Activated CD4-positive, alpha-beta T cell treated with anti-CD3 and anti-CD28 coated beads for 24 hours (primary cell): ENCODE measurements at regions not wholly inside any gene's neighbourhood (a gene's known extent, or its start where the extent isn't known, plus 50 kb on each side); places are given as distances from the start of the nearest gene placed in this dataset.

Source experiments
- DNase-seq, 2 donors: peaks; one replicate each; pipeline ENCODE4 v3.0.0-alpha.2; 2020; ENCODE audit warnings: low read depth in 2 of 2

DNA sequence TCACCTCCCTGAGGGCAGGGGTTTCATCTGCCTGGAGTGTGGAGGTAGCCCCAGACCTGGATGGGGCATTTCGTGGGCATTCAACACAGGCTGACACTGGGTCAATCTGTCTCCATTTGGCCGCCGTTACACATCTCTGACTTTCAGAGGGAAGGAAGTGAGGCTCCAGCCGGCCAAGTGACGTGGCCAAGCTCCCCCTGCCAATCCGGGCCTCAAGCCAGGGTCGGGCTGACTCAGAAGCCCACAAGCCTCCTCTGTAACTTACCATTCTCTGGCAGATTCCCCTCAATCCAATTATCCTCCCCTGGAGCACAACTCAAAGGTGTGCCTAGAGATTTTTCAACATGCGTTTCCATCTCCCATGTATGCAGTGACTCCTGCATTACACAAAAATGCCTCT lies 227.6 kb downstream of the KLF13 start:
- DNase-seq: no peak

DNA sequence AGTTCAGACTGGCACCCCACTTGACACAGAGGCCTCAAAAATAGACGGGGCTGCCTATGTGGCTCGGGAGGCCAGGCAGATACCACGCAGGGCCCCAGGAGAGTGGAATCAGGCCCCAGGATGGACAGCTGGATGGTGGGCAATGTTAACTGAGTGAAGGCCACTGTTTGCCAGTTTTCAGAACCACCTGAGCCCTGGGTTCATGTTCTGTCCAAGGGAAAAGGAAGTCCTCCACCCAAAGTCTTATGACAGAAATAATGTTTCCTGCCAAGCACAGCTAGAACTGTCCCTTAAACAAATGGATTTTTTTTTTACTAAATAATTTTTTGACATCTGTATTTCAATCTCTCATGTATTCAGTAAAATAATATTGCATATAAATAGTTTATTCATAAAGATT lies 228.4 kb downstream of the KLF13 start:
- no peak for DNase-seq

DNA sequence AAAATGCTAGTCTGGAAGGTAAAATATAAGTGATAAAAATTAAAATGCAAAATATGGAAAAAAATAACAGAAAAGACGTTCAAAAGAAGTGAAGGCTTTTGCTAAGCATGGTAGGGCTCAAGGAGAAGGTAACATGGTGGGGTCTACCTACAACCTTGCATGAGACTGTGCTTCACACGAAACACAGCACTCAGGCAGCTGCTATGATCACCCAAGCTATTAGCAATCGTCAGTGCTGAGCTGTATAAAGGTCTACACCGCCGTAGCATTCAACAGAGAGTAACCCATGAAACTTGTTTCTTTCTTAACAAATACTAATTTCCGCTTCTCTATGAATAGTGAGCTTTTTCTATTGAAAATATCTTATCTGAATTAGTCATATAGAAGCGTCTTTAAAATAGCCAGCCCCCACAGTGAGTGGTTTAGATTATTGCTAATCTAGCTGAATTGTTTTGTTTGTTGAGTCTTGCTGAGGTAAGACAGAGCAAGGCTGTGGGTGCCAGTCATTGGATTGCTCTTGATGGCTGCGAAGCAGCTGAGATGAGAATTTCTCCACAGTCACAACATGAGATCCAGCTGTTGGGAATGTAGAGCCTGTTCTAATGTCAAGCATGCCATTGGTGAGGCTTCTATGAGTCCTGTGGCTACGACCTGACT lies 230.0 kb downstream of the KLF13 start:
- DNase-seq: no peak

DNA sequence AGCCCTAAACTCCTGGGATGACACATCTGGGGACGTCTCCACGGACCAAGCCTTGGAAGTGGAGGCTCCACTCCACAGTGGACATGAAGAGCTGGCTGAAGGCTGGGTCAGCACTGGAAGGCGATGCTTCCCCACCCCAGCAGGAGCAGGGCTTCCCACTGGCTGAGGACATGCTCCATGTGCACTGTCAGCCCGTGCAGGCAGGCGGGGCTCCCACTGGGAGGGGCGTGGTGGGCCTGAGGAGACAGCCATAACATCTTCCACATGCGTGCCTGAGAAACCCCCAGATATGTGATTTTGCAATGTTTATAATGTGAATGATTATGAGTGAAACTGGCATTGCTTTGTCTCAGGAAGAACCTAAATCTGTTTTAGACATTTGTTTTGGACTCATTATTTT lies 231.3 kb downstream of the KLF13 start:
- no peak for DNase-seq

DNA sequence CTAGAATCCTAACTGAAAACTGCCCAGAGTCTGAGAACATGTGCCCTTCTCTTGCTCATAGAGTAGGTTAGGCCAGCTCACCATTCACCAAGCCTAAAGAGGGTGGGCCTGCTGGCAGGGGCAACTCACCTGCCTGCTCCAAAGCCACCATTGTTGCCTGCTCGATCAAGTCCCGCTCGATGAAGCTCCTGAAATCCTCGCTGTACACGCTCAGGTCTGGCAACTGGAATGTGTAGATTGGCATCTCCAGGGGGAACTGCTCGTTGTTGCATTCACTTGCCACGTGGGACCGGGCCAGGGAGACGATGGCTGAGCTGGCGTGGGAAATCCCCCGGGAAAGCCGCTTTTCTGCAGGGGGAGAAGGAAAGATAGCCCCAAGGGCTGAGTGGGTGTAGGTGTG lies 232.2 kb downstream of the KLF13 start:
- no peak for DNase-seq

DNA sequence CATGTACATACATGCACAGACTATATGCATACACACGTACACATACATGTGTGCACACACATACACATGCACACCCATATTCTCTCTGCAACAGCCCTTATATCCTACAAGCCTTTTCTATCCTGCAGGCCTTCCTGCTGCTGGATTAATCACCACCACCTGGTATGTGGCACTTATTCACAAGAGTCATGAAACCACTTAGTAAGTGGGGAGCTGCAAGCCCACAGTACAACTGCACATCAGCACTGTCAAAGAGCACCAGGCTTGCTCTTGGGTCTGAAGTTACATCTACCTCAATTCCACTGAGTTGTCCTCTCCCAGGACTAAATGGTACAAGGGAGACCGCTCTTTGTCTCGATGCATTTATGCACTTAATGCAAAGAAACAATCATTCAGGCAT lies 233.2 kb downstream of the KLF13 start:
- DNase-seq: no peak

DNA sequence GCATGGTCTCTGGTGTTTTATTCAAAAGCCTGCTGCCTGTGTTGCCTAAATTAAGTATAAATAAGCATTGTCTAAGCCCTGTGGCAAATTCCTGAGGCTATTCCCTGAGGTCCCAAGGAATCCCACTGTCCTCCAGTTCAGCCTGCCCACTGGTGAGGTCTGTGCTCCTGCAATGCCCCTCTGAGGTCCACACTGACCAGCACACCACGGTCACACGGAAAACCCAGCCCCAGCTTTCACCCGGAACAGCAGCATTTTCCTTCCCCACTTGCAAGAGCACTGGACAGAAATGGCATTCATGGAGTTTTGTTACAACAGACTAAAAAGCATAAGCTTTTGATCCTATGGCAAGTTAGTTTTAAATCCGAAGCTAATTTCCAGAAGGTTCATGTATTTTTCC lies 234.0 kb downstream of the KLF13 start:
- no peak for DNase-seq

DNA sequence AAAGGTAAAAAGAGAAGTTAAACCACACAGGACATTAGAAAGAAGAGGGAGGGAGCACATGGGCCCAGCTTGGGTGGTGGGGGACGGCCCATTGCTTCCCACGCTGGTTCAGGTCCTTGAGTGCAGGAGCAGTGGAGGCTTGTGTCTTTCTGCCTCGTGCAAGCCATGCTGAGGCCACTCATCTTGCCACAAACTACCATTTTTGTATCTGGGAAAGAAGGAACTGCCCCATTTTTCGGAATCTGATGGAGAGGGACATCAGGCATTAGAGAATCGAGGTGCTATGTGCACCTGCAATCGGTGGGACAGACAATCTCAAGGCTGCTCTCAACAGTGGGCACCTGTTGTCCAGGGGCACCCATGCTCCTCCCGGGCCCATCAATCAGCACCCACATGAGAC lies 234.5 kb downstream of the KLF13 start:
- DNase-seq: no peak

DNA sequence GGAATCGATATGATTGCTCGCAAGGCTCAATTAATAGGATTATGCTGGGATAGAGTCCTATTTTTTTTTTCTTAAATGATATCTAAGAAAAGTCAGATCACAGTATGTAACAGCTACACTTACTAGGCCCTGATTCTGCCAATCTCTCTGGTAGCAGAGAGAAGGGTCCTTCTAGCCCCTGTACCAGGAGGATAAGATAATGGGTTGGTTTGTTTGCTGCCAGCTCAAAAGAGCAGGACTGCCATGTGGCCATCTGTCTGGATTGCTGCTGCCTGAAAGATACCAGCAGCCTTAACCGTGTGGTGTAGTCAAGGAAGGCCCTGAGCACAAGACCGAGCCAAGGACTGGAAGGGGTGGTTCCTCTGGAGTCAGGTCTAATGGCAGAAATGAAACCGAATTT lies 236.4 kb downstream of the KLF13 start:
- DNase-seq: no peak

DNA sequence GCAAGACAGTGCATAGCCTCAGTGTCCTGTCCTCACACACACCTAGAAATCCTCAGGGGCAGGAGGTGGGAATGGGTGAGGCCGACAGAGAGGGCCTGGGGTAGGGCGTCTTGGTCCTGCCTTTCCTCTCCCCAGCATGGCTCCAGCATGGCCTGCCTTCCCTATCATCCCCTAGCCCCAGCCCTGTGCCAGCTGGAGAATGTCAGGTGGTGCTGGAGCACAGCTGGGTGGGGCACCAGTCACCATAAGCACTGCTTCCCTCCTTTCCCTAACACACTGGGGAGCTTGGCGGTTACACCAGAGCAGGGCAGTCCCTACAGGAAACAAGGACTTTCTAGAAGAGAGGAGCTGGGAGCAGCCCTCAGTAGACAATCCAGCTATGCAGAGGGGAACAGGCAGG lies 236.8 kb downstream of the KLF13 start:
- no peak for DNase-seq

DNA sequence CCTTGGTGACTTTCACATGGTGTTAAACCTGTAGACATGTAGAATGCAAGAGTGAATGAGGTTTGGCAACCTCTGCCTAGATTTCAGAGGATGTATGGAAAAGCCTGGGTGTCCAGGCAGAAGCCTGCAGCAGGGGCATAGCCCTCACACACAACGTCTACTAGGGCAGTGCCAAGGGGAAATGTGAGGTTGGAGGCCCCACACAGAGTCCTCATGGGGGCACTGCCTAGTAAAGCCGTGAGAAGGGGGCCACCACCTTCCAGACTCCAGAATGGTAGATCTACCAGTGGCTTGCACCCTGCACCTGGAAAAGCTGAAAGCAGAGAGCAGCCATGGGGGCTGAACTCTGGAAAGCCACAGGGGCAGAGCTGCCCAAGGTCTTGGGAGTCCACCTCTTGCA lies 241.2 kb downstream of the KLF13 start:
- no peak for DNase-seq

DNA sequence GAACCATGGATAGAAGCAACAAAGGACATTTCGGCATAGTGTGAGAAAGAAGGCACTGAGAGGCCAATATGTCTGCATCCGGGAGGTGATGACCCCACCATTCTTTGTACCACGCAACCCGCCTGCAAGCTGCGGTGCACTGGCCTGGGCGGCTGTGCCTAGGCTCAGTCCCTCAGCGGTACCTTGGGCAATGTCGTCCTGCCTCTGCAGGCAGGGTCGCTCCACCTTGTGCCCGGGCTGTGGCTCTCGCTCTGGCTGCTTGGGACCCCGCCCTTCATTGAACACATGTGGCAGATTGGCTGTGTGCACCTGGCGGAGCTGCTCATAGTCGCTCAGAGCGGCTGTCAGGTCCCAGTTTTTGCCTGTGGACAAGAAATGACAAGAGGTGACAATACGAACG lies 243.2 kb downstream of the KLF13 start:
- no peak for DNase-seq

DNA sequence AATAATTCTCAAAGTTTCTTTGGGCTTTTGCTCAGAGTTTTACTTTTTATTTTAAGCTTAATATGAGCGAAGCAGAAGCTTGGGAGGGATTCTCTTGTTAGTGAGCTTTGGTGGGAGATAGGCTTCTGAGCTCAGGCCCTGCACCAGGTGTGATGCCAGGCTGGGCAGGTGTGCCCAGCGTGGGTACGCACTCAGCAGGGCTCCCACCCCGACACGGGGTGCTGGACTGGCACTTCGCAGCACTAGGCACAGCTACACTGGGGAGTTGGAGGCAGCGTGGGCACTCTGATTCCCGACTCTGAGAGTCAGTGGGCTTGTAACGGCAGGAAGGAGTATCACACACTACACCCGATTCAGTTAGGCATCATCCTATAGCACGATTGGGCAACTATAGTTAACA lies 244.0 kb downstream of the KLF13 start:
- no peak for DNase-seq

DNA sequence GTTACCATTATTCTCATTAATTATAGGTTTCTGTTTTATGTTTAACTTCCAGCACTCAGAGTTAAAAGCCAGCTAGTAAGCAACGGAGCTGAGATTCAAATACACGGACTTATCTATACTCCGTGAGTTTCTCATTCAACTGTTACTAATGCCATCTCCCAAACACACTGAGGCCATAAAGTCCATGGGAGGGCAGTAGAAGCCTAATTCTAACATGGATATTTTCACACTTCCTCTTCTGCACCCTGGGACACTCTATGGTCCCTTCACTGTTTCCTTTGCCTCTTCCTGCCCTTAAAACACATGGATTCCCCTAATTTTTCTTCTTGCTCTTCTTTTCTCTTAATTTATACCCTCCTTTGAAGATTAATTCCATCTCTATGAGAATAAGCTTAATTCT lies 245.0 kb downstream of the KLF13 start:
- no peak for DNase-seq

DNA sequence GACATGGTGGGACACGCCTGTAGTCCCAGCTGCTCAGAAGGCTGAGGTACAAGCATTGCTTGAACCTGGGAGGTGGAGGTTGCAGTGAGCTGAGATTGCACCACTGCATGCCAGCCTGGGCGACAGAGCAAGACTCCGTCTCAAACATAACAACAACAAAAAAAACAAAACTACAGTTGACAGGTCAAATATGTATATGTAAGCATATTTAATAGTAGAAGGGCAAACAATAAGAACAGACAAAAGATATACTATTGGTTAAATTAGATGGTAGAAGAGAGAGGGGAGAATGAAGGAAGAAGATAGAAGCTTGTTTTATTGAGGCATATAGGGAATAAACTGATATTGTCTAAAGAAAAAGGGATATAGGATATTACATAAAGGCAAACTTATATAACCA lies 247.1 kb downstream of the KLF13 start:
- DNase-seq: no peak

DNA sequence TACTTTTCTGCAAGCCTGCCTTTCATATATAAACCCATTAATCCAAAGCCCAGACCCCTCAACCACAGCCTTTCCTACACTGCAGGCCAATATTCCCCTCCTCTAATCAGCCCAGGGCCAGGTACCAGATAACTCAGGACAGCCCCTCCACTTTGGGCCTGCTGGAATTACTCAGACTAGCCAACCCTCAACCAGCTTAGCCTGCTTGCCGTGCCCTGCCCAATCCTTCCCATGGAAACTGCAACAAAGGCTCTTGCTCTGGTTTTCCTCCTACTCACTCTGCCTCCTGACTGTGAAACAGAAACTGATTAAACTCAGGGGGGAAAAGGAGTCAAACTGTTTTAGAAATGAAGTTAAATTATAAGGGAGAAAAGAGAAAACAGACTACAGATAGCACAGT lies 248.1 kb downstream of the KLF13 start:
- no peak for DNase-seq

DNA sequence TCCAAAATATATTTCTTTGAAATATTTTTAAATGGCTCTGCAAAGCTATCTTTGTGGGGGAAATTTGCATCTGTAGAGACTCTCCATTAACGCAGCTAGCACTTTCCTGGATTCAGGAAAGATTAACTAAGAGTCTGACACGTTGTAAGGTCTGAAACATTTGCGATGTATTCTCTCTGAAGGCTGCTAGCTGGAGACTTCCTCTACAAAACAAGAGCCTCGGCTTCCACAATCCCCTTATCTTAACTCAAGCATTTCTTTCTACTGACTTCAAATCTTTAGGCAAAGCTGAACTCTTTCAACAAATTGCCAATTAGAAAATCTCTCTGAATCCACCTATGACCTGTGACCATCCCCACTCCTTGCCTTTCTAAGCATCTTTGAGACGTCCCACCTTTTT lies 250.5 kb downstream of the KLF13 start:
- DNase-seq: no peak

DNA sequence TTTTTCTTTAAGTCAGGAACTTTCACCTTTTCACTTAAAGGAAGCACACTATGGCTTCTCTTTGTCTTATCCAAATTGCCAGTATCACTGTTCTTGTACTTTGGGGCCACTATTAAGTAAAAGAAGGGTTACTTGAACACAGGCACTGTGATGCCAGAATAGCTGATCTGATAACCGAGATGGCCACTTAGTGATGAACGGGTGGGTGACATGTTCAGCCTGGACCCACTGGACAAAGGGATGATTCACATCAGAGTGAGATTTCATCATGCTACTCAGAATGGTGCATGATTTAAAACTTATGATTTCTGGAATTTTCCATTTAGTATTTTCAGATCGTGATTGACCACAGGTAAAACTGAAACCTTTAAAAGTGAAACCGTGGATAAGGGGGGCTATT lies 252.6 kb downstream of the KLF13 start:
- no peak for DNase-seq

DNA sequence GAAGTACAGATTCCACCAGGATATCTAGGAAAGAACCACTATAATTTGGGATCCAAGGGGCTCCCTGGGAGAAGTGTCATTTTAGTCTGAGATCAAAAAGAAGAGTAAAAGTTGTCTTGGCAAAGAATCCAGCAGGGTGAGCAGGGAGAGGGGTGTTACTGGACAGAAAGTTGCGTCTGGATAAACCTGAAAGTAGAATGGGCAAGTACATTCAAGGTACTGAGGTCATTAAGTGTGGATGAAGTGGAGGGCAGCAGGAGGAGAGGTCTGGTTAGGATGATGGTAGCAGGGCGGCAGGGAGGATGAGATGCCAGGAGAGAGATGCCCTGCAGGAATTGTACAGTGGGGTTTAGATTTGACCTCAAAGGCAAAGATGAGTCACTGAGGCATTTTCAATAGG lies 253.3 kb downstream of the KLF13 start:
- DNase-seq: no peak

DNA sequence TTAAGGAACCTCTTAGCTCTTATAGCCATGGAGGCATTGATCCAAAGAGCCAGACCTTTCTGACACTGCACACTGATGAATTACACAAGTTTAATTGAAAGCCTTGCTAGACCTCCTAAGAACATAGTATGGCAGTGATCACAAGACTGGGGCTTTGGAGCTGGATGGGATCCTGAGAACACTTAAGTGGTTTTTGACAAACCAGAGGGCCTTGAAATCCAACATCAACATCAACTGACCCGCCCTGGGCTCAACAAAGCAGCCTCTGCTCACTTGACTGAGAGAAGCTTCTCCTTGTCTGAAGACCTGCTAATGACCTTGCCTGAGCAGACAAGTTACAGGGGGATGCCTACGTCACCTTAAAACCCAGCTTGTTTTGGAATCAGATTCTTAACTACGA lies 257.6 kb downstream of the KLF13 start:
- DNase-seq: no peak

DNA sequence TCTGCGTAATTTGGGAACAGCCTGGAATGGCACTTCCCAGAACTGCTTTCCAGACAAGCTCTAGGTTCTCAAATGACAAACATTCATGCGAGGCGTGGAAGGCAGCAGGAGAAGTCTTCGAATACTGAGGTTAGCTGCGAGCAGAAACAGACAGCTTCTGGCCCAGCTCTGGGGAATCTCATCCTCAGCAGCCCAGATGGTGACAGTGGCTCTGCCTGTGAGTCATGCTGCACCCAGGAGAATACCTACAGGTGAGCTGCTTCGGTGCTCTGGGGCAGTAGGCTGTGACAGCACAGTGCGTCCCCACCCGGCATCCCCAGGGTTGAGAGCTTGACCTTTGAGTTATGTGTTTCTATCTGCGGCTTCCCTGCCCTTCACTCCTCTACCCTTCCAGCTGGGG lies 258.6 kb downstream of the KLF13 start:
- DNase-seq: no peak

DNA sequence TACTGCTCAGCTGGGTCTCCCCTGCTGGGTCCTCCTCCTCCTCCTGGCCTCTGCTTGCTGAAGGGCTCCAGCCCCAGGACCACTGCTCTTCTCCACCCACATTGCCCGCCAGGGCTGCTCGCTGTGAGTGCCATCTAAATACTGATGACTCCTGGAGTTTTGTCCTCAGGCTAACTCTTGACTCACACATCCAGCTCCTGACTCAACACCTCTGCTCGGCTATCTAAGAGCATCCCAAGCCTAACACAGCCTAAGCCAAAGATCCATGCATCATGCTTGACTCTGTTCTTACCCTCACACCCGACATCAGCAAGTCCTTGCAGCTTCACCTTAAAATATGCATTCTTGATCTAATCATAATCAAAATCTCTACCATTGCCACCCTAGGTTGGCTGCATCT lies 260.2 kb downstream of the KLF13 start:
- no peak for DNase-seq

DNA sequence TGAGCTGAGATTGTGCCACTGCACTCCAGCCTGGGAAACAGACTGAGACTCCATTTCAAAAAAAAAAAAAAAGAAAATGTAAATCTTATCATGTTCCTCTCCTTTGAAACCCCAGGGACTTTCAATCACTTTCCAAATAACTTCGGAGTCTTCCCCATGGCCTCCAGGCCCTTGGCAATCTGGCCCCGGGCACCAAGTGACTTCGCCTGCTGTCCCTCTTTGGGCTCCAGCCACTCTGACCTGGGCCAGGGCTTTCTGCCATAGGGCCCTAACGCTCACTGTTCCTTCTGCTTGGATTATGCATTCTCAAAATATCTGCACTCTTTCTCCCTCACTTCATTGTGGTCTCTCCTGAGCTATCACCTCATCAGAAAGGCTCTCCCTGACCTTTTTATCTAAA lies 260.9 kb downstream of the KLF13 start:
- DNase-seq: no peak

DNA sequence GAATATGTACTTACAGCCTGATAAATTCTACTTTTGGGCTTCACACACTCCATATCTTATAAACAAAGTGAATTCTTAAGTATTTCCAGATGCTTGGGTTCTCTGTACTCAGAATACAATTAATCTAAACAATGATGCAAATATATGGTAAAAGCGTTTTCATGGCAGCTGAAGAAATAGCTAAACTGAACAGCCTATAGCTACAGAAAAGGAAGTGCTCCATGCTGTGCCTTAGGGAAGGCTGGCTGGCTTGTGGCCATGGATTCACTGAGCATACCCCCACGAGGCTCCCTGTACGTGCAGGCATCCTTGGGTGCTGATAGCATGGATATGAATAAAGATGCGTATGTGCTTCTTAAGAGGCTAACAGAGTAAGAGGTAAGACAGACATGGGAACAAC lies 264.0 kb downstream of the KLF13 start:
- no peak for DNase-seq

DNA sequence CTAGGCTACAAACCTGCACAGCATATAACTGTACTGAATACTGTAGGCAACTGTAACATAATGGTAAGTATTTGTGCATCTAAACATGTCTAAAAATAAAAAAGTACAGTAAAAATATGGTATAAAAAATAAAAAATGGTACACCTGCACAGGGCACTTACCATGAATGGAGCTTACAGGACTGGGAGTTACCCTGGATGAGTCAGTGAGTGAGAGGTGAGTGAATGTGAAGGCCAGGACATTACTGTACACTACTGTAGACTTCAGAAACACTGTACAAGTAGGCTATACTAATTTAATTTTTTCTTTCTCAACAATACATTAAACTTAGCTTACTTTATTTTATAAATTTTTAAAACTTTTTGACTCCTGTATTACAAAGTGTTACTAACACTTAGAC lies 265.3 kb downstream of the KLF13 start:
- DNase-seq: no peak
